Middle frontal gyrus (tissue), 1 donor: ENCODE measurements at regions not wholly inside any gene's neighbourhood (a gene's known extent, or its start where the extent isn't known, plus 50 kb on each side); places are given as distances from the start of the nearest gene placed in this dataset.
"Not testable (repeated sequence)": the region's sequence is repeated elsewhere in the genome, so short reads cannot be mapped to it uniquely, and the experiment has no call there.

Experiments used
- DNase-seq: peaks from one replicate; pipeline ENCODE4 v3.0.0-alpha.2; 2015; ENCODE audit warnings: low spot score; ENCODE audit errors: extremely low spot score

DNA sequence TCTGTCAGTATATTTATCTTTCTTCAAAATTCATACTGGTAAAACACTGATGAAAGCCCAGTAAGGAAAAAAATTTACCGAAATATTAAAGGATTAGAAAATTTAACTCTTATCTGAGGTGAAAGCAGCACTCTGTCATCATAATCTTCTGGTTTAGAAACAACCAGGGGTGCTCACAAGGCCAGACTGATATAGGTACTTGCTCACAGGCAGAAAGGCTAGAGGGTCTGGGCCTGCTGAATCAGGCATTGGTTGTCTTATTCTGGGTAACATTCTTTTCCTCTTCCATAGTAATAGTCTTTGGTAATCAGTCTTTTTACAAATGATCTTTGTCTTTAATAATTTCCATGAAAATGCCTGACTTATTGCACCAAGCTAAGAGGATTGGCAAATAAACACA, 221.4 kb upstream of the TFPI start:
- DNase-seq = no peak

DNA sequence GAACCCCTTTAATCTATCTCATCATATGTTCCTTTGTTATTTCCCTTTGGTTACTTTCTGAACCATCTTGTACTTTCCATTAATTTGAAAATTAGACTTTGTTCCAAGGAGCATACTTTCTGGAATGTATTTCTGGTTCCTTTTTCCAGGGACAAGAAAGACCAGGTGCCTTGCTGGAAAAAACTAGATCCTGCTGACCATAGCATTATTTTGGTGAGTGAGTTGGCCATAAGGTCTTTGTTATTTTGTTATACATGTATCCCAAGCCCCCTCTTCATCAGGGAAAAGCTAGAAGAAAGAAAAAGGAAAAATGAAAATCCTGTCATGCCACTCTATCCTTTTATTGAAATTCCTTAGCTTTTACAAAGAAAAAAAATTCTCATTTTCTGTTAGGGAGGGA, 228.1 kb upstream of the TFPI start:
- no peak for DNase-seq

DNA sequence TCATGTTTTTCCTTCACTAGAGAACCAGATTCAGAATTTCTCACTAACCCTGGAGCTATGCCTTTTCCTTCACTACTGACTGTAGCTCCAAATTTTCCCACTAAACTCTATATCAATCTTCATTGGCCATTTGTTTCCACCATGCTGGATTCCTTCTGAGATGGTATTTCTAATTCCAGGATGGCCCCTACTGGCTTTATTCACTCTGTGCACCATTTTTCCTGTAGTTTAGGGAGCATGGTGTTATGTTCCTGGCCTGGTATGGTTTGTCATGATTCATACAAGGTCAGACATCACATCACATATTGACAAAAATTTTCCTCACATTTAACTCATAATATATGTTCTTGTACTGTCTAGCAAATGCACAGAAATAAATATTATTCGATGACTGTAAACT, 229.2 kb upstream of the TFPI start:
- no peak for DNase-seq

DNA sequence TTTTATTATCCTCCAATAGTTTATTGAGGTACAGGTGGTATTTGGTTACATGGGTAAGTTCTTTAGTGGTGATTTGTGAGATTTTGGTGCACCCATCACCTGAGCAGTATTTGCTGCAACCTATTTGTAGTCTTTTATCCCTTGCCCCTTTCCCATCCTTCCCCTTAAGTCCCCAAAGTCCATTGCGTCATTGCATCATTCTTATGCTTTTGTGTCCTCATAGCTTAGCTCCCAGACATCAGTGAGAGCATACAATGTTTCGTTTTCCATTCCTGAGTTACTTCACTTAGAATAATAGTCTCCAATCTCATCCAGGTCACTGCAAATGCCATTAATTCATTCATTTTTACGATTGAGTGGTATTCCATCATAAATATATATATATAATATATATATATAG, 229.9 kb upstream of the TFPI start:
- DNase-seq = not testable (repeated sequence)

DNA sequence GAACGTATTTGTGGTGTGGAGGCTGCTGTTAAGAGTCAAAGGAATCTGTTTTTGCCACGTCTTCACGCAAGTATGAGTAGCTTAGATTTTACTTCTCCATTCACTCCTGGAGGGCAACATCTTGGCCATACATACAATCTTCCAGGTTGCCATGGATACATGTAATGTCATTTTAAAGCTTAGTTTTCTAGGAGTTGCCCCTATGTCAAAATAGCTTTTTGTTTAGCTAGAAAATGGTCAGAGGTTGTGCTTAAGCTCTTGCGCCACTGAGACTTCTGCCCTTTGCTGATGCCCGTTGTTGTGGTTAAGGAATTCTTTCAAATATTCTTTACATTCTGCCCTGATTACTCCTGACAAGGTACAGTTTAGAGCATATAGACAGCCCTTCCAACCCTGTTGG, 245.4 kb upstream of the TFPI start:
- DNase-seq = no peak

DNA sequence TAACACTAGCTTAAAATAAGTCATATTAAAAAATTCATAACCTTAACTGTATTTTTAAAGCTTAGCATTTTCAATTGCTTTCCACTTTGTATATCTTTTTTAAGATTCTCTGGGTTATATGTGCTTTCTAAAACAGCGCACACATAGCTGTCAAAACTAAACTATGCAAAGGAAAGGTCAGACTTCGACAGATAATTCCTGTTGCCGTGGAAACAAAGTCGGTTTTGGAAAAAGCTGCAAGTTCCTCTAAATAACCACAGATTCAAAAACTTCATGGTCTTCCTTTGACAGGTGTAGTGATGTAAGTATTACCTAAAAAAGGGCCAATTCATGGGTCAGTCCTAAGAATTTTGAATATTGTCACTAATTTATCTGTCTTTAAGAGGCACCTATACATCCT, 249.6 kb upstream of the TFPI start:
- DNase-seq = no peak

DNA sequence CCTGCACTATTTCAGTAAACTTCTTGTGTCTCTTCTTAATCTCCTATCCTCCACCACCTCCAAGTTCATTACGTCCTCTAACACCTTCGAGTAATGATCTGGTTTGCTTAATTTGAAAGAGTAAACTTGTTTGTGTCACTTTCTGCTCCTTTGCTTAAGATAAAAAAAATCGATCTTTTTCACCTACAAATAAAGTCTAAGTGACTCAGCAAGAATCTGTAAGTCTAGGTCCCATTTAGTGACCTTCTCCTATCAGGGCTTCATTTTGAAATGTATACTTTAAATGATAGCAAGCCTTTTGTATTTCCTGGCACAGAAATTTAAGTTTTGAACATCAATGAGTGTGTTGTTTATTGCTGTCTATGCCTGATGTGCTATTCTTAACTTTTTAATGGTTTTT, 260.9 kb upstream of the TFPI start:
- no peak for DNase-seq

DNA sequence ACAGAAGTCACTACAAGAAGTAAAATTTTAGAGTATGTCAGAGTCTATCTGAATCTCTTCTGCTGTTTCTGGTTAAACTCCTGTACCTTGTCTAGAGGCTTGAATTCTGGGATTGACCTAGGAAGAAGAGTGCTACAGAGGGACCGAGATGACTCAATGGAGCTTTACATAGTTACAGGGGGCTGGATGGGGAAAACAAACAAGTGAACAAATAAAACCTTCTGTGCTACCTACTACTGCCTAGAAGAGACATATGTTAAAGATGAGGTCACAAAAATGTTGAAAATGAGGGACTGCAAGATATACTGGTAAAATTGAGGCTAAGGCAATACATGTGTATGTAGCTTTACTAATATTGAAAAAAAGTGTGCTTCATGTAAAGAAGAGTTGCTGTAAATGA, 265.4 kb upstream of the TFPI start:
- DNase-seq = no peak

DNA sequence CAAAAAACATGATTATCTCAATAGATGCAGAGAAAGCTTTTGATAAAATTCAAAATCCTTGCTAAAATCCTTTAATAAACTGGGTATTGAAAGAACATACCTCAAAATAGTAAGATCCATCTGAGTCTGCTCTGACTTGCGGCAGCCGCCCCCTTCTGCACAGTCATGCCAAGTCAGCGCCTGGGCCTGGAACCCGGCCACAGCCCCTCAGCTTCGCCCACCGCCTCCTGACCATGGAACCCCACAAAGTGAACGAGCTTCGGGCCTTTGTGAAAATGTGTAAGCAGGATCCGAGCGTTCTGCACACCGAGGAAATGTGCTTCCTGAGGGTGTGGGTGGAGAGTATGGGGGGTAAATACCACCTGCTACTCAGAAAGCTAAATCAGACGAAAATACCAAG, 270.9 kb upstream of the TFPI start:
- DNase-seq = no peak

DNA sequence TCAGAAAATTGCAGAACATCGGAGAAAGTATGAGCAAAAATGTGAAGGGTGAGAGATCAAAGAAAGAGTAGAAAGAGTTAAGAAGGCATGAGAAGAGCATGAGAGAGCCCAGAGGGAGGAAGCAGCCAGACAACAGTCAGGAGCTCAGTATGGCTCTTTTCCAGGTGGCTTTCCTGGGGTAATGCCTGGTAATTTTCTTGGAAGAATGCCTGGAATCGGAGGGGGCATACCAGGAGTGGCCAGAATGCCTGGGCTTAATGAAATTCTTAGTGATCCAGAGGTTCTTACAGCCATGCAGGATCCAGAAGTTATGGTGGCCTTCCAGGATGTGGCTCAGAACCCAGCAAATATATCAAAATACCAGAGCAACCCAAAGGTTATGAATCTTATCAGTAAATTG, 271.8 kb upstream of the TFPI start:
- DNase-seq = no peak

DNA sequence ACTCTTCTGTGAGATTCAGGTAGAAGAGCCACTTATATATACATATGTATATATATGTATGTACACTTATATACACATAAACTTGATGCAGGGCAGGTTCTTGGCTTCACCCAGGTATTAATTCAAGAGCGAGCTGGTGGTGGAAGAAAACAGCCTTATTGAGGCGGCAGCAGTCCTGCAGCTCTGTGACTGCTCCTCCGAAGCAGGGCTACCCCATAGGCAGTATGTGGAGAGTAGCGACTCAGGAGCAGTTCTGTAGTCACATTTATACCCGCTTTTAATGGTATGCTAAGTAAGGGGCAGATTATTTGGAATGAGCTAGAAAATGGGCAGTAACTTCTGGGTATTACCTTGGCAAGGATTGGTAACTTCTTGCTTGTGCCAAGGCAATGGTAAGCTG, 280.6 kb upstream of the TFPI start:
- no peak for DNase-seq

DNA sequence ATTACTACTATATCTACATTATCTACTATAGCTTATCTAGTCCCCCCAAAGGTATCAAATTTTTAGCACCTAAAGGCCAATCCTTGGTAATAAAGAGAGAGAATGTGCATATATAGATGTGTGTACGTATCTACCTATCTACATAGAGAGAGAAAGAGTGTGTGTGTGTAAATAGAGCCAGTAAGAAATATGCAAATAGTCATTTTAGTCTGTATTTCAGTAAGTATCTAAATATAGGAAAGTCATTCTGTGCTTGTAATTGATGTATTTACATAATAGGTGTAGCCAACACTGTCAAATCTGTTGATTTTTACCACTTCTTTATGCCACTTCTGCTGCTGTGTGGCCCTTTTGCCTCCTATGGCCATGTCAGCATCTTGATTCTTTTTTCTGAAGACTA, 284.5 kb upstream of the TFPI start:
- DNase-seq = no peak

DNA sequence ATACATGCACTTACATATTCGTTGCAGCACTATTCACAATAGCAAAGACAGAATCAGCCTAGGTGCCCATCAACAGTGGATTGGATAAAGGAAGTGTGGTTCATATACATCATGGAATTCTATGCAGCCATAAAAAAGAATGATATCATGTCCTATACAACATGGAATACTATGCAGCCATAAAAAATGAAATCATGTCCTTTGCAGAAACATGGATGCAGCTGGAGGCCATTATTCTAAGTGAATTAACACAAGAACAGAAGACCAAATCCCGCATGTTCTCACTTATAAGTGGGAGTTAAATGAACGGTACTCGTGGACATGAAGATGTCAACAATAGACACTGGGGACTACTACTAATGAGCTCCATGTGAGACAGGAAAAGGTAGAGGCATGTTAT, 288.1 kb upstream of the TFPI start:
- DNase-seq = no peak

DNA sequence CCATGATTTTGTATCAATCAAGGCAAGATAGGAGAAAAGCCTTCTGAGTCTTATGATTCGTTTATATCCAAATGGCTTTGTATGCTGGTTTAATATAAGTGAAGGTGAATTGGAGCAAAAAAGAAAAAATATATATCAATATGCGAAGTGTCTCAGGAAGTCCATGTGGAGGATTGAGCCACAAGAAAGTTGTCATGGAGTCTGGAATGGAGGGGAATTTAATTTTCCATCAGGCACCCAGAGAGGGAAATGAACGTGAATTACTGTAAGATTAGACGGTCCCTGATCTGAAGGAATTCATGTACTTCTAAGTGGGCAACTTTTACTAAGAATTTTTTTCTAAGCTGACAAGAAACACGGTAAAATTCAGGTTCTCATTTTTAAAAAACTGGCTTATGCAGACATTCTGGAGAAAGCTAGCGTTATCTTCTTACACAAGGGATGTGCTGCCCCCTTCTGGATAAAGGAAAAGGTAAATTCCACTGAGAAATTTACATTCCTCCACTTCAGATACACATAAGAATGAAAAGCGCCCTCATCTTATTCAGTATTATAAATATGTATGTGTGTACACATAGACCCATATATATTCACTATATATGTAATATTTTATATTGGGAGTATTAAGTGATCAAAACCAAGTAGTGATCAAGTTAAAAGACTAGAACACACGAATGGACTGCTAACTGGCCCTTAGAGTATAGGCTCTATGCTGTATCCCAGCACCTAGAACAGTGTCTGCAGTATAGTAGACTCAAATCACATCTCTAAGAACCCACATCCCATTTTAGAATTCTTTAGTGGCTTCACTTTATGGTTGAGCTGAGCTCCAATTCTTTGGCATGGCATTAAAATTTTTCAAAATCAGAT, 289.0 kb upstream of the TFPI start:
- DNase-seq = peak; percentile 30

DNA sequence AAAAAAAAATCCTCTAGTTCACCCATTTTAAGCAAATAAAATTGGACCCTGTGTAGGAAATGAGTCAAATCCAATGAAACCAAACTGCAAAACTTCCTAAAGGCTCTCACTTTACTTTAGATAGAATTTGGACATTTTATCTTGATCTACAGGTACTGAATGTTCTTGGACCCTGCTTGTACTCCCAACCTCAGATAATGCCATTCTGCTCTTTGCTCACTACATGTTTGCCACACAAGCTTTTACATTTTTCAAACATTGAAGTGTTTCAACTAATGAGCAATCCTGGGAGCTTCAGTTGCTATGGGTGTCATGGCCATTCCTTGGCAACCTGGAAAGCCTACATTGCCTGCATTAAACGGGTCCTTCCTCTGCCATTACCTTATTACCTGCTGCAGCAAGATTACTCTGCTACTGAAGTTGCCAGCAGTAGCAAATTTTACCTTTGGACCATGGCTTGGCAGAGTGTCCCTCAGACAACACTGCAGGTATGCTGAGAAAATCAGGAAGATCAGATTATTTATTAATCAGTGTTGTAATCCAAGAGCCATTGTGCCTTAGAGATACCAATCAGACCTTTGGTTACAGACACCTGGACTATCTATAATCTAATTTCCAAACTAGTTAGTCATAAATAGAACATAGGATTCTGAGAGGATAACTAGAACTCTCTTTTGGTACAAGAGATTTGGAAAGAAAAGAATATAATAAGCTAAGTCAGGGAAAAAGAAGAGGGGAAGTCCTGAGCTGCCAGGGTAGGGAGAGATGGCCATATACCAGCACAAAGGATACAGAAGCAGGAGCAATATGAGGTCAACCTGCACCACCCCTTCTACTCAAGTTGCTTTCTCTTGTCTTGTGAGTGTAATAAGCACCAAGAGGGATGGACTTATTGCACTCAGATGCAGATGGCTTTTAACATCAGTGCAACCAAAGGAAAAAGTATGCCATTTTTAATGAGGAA, 293.3 kb upstream of the TFPI start:
- DNase-seq = no peak

DNA sequence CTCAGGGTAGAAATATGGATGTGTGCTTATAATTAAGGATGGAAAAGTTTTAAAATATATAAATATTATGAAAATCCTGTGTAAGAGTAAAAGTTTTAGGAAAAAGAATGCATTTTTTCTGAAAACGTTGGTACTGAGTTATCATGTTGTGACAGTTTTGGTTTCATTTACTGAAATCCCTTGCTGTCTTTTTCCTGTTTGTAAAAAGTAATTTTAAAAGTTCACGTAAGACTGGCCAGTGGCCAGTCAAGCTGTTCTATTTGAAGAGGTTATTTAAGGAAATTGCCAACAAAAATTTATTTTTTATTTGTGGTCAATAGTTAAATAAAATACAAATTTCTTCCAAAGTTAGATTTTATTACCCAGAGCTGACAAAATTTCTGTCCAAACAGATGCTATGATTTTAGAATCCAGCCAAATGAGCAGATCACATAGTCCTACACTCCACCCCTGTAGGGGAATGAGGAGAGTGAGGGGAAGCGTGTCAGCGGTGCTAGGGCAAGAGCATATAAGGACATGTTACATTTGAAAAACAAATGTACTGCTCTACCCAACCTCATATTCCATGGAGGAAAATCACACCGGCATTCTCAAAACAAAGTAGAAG, 297.8 kb upstream of the TFPI start:
- no peak for DNase-seq

DNA sequence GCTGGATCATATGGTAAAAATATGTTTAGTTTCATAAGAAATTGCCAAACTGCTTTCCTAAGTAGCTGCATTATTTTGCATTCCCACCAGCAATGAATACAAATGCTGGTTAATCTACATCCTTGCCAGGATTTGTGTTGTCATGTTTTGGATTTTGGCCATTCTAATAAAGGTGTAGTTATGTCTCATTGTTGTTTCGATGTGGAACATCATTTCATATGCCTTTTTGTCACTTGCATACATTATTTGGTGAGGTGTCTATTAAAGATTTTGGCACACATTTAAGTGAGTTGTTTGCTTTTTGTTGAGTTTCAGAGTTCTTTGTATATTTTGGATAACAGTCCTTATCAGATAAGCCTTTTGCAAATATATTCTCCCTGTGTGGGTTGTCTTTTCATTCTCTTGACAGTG, 299.2 kb upstream of the TFPI start:
- DNase-seq = no peak

DNA sequence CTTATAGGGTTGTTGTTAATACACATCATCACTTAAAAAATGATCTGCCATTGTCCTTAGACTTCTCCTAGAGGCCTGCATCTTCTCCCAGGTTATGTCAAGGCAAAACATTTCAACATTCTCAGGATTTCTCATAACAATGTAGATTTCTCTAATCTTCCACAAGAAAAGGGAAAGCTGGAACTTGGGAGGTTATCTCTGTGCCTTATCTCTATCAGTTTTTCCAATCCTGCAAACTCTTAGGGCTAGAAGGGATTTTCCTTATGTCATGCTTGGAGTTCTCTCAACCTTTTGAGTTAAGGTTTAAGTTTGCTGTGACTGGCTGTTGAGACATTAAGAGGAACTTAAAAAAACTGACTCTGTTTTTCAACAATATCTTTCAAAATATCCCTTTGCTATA, 300.6 kb upstream of the TFPI start:
- no peak for DNase-seq

DNA sequence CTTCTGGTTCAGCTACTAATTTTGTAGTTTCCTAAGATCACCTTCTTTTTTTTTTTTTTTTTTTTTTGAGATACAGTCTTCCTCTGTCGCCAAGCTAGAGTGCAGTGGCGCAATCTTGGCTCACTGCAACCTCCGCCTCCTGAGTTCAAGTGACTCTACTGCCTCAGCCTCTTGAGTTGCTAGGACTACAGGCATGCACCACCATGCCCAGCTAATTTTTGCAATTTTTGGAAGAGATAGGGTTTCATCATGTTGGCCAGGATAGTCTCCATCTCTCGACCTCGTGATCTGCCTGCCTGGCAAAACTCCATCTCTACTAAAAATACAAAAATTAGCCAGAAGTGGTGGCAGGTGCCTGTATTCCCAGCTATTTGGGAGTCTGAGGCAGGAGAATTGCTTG, 301.5 kb upstream of the TFPI start:
- no peak for DNase-seq

DNA sequence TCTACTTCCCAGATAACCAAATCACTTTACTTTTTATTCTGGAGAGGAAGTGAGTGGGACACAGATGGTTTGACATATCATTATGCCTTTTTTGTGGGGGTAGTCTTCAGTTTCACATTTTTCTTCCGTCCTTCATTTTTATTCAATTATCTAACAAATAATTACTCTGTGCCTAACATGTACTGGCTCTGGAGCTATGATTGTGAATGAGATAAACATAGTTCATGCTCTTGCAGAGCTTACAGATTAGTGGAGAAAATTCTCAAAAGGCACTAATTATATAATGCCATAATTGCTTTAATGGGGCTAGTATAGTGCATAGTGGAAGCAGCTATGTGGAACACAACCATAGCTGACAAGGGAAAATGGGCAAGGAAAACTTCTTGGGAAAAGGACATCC, 303.6 kb upstream of the TFPI start:
- no peak for DNase-seq

DNA sequence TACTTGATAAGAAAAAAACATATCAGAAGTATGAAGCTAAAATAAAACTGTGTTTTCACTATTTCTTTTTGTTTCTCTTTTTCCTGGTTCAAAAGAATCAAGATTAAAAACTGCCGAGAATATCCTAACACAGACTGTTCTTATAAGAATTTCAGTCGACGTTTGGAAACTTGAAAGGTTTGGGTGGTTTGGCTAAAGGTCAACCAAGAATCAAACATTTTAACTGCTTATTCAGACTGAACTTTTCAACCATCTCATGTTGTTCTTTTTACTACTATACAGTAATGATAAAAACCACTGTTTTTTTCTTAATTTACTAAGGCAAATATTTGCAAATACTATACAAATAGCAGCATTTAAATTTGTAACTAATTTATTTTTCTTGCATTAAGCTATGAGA, 308.5 kb upstream of the TFPI start:
- DNase-seq = no peak

DNA sequence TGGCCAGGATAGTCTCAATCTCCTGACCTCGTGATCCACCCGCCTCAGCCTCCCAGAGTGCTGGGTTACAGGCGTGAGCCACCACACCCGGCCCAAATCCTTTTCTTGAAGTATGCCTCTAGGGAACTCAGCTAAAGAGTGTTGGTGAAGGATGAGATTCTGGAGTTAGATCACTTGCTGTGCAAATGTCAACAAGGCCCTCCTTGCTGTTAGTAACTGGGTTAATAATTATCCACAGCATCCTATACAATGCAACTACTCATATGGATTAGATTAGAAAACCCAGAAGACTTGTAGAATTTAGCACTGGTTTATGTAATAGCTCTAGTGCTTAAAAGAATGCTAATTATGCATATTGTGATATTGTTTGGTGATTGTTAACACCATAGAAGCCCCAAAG, 310.8 kb upstream of the TFPI start:
- DNase-seq = no peak
